ENCODE measurements at regions not wholly inside any gene's neighbourhood (a gene's known extent, or its start where the extent isn't known, plus 50 kb on each side); places are given as distances from the start of the nearest gene placed in this dataset.

DNA sequence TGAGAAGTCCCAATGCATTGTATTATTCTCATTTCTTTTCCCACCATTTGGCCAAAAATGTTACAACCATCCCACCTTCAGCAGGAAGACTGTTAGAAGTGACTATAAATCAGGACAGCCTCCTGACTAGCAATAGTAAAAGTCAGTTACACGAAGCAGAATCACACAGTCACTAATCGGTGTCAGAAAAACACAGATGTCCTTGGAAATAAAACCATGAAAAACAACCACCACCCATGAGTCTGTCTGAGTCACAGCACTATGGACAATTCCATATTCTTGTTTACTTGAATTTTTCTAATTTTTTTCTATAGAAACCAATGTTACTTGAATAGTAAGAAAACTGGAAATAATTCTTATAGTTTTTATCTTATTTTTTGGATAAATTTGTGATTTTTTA lies 81.9 kb upstream of the FRMD4A start:
- DNase-seq: no peak
- H3K4me1 ChIP-seq (ENCODE audit: control insufficient read depth in 2 of 3, insufficient read depth in 2 of 3, low read depth in 1 of 3, low read length in 3 of 3): no peaks in the 10 kb centered on the region
- no peak overlapping the region for H3K27ac ChIP-seq (ENCODE audit: low read depth in 2 of 2, low read length in 2 of 2)
- intact Hi-C loops (cut with DNase I): no loop called here
- H3K36me3 ChIP-seq (ENCODE audit: control insufficient read depth in 2 of 3, insufficient read depth in 3 of 3, low read length in 3 of 3): no peaks in the 10 kb centered on the region
- no peaks in the 10 kb centered on the region for H3K27me3 ChIP-seq (ENCODE audit: control insufficient read depth, insufficient read depth, low read length)
- FAIRE-seq: no peak
- no peak overlapping the region for H3K4me3 ChIP-seq (ENCODE audit: low read length in 3 of 3)
- TF ChIP-seq, protein P1, sequence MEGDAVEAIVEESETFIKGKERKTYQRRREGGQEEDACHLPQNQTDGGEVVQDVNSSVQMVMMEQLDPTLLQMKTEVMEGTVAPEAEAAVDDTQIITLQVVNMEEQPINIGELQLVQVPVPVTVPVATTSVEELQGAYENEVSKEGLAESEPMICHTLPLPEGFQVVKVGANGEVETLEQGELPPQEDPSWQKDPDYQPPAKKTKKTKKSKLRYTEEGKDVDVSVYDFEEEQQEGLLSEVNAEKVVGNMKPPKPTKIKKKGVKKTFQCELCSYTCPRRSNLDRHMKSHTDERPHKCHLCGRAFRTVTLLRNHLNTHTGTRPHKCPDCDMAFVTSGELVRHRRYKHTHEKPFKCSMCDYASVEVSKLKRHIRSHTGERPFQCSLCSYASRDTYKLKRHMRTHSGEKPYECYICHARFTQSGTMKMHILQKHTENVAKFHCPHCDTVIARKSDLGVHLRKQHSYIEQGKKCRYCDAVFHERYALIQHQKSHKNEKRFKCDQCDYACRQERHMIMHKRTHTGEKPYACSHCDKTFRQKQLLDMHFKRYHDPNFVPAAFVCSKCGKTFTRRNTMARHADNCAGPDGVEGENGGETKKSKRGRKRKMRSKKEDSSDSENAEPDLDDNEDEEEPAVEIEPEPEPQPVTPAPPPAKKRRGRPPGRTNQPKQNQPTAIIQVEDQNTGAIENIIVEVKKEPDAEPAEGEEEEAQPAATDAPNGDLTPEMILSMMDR (IDR thresholded peaks at IDR 0.05; ENCODE audit: borderline replicate concordance, extremely low read depth, insufficient read depth): no peak
- no peaks in the 10 kb centered on the region for H3K9me3 ChIP-seq (ENCODE audit: control insufficient read depth in 2 of 3, insufficient read depth in 1 of 3, low read length in 3 of 3)
- no peak overlapping the region for H3K9ac ChIP-seq (ENCODE audit: low read length in 3 of 3)

DNA sequence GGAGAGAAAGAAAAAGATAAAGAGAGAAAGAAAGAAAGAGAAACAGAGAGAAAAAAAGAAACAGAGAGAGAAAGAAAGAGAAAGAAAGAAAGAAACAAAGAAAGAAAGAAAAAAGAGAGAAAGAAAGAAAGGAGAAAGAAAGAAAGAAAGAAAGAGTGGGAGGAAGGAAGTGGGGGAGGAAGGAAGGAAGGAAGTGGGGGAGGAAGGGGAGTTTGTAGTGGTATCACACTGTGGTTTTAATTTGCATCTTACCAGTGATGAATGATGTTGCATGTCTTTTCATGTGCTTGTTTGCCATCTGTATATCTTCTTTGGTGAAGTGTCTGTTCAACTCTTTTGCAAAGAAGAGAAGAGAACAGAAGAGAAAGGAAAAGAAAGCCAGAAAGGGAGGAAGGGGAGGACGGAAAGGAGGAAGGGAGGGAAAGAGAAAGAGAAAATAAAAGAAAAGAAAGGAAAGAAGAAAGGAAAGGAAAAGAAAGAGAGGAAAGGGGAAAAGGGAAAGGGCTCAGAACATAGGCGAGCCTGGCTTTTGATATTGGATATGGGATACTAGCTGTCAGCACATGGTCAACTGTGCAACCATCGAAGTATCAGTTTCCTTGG lies 79.2 kb upstream of the FRMD4A start:
- no peak overlapping the region for H3K27ac ChIP-seq (ENCODE audit: low read depth in 2 of 2, low read length in 2 of 2)
- no peak overlapping the region for H3K9ac ChIP-seq (ENCODE audit: low read length in 3 of 3)
- intact Hi-C loops (cut with DNase I): no loop called here
- no peaks in the 10 kb centered on the region for H3K4me1 ChIP-seq (ENCODE audit: control insufficient read depth in 2 of 3, insufficient read depth in 2 of 3, low read depth in 1 of 3, low read length in 3 of 3)
- no peaks in the 10 kb centered on the region for H3K27me3 ChIP-seq (ENCODE audit: control insufficient read depth, insufficient read depth, low read length)
- DNase-seq (no peak), FAIRE-seq (no peak)
- no peak overlapping the region for H3K4me3 ChIP-seq (ENCODE audit: low read length in 3 of 3)
- TF ChIP-seq, protein P1 (IDR thresholded peaks at IDR 0.05; ENCODE audit: borderline replicate concordance, extremely low read depth, insufficient read depth): no peak
- no peaks in the 10 kb centered on the region for H3K9me3 ChIP-seq (ENCODE audit: control insufficient read depth in 2 of 3, insufficient read depth in 1 of 3, low read length in 3 of 3)
- no peaks in the 10 kb centered on the region for H3K36me3 ChIP-seq (ENCODE audit: control insufficient read depth in 2 of 3, insufficient read depth in 3 of 3, low read length in 3 of 3)

DNA sequence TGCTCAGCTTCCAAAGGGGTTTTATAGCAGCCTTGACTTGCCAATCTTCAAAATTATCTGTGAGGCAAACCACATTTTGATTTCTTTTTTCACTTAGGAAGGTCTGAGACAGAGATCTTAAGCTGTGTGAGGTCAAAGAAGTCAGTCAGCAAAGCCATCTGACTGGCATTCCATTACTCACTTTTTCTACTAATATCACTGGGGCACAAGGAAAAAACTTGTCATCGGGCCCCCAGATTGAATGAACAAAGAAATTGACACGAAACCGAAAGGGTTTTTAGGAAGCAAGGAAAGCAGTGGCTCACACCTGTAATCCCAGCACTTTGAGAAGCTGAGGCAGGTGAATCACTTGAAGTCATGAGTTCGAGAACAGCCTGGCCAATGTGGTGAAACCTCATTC lies 78.5 kb upstream of the FRMD4A start:
- Histone ChIP-seq H3K4me3 (ENCODE audit: low read length in 3 of 3) (no peak overlapping the region), H3K9ac (ENCODE audit: low read length in 3 of 3) (no peak overlapping the region), H3K27ac (ENCODE audit: low read depth in 2 of 2, low read length in 2 of 2) (no peak overlapping the region), H3K36me3 (ENCODE audit: control insufficient read depth in 2 of 3, insufficient read depth in 3 of 3, low read length in 3 of 3) (no peaks in the 10 kb centered on the region), H3K9me3 (ENCODE audit: control insufficient read depth in 2 of 3, insufficient read depth in 1 of 3, low read length in 3 of 3) (no peaks in the 10 kb centered on the region), H3K4me1 (ENCODE audit: control insufficient read depth in 2 of 3, insufficient read depth in 2 of 3, low read depth in 1 of 3, low read length in 3 of 3) (no peaks in the 10 kb centered on the region), H3K27me3 (ENCODE audit: control insufficient read depth, insufficient read depth, low read length) (no peaks in the 10 kb centered on the region)
- TF ChIP-seq, protein P1 (IDR thresholded peaks at IDR 0.05; ENCODE audit: borderline replicate concordance, extremely low read depth, insufficient read depth): no peak
- DNase-seq (no peak), FAIRE-seq (no peak)
- intact Hi-C loops (cut with DNase I): no loop called here

DNA sequence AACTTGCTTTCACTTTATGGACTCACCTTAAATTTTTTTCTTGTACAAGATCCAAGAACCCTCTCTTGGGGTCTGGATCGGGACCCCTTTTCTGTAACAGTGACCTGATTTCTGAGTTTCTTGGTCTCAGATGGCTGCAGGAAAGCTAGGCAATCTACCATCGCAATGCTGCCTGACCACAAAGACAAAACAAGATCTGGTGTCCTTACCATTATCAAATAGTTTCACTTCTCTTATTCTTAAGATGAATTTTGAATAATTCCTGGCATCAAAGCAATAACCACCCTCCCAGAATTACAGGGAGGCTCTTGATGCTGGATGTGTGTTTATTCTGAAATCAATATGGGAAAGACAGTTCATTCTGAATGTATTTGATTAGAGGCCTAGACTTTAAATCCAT lies 77.4 kb upstream of the FRMD4A start:
- Histone ChIP-seq H3K27me3 (ENCODE audit: control insufficient read depth, insufficient read depth, low read length) (no peaks in the 10 kb centered on the region), H3K4me3 (ENCODE audit: low read length in 3 of 3) (no peak overlapping the region), H3K27ac (ENCODE audit: low read depth in 2 of 2, low read length in 2 of 2) (no peak overlapping the region), H3K9me3 (ENCODE audit: control insufficient read depth in 2 of 3, insufficient read depth in 1 of 3, low read length in 3 of 3) (no peaks in the 10 kb centered on the region), H3K36me3 (ENCODE audit: control insufficient read depth in 2 of 3, insufficient read depth in 3 of 3, low read length in 3 of 3) (no peaks in the 10 kb centered on the region), H3K9ac (ENCODE audit: low read length in 3 of 3) (no peak overlapping the region), H3K4me1 (ENCODE audit: control insufficient read depth in 2 of 3, insufficient read depth in 2 of 3, low read depth in 1 of 3, low read length in 3 of 3) (peaks cover 0 to 2% (median 0%) of the 10 kb centered on the region in 3 donors)
- FAIRE-seq (no peak), DNase-seq (no peak)
- intact Hi-C loops (cut with DNase I): no loop called here
- TF ChIP-seq, protein P1 (IDR thresholded peaks at IDR 0.05; ENCODE audit: borderline replicate concordance, extremely low read depth, insufficient read depth): no peak
